Panc1 (cell line): ENCODE measurements at regions not wholly inside any gene's neighbourhood (a gene's known extent, or its start where the extent isn't known, plus 50 kb on each side); places are given as distances from the start of the nearest gene placed in this dataset.

Experiments
- ATAC-seq: fragments of 200-7000 bp; cut with Tn5 transposase; 2 replicates; pipeline ENCODE4 v1.9.1; 2020; ENCODE audit warnings: mild to moderate bottlenecking, moderate library complexity
- BruUV-seq: library from RNA; stranded (reverse); fragments of 400-500 nt; replicated peaks from 2 replicates; lab custom pipeline; 2021; lab: Mats Ljungman, UMichigan
- CTCF ChIA-PET: fragments of 300-600 bp; sonication (Branson Sonifier 250); formaldehyde crosslinking; loops from one replicate; lab custom pipeline; 2022; ENCODE audit warnings: antibody characterized with exemption; lab: Charles Lee
- POLR2A ChIA-PET: fragments of 300-600 bp; sonication (Branson Sonifier 250); formaldehyde crosslinking; loops from one replicate; lab custom pipeline; 2022; ENCODE audit warnings: antibody characterized with exemption; lab: Charles Lee
- DNase-seq: peaks from one replicate; pipeline ENCODE4 v3.0.0-alpha.2; 2010; ENCODE audit warnings: low read depth, low spot score
- H3K27ac ChIP-seq: 2 replicates; pipeline ENCODE4 v1.5.1; 2011; ENCODE audit warnings: mild to moderate bottlenecking, low read length, inconsistent platforms
- H3K27me3 ChIP-seq: fragments of 200-500 bp; sonication (Bioruptor generic); 2 replicates; pipeline ENCODE4 v1.6.0; 2014; ENCODE audit warnings: low read length, inconsistent platforms; ENCODE audit not compliant: control insufficient read depth, insufficient read depth
- H3K36me3 ChIP-seq: fragments of 200-500 bp; sonication (Bioruptor generic); 2 replicates; pipeline ENCODE4 v1.5.1; 2014; ENCODE audit warnings: inconsistent platforms, mild to moderate bottlenecking, low read length, moderate library complexity; ENCODE audit not compliant: control insufficient read depth, insufficient read depth
- H3K4me1 ChIP-seq: 2 replicates; pipeline ENCODE4 v1.5.1; 2011; ENCODE audit warnings: inconsistent platforms, mild to moderate bottlenecking, low read length, moderate library complexity; ENCODE audit not compliant: control insufficient read depth, insufficient read depth
- H3K4me3 ChIP-seq, 2 experiments: 2 replicates each; pipeline ENCODE4 v1.5.1; 2011 to 2012; ENCODE audit warnings: low read depth in 2 of 2, low read length in 2 of 2, mild to moderate bottlenecking in 2 of 2, inconsistent platforms in 1 of 2, moderate library complexity in 1 of 2
- H3K9me3 ChIP-seq: fragments of 200-500 bp; sonication (Bioruptor generic); 2 replicates; pipeline ENCODE4 v1.5.1; 2014; ENCODE audit warnings: low read depth, mild to moderate bottlenecking, inconsistent platforms, low read length, moderate library complexity; ENCODE audit not compliant: control insufficient read depth, insufficient read depth
- POLR2AphosphoS5 ChIP-seq: IDR thresholded peaks from 2 replicates; pipeline ENCODE4 v1.6.1; 2012; ENCODE audit warnings: mild to moderate bottlenecking, low read depth, low read length, moderate library complexity
- SIN3A ChIP-seq: IDR thresholded peaks from 2 replicates; pipeline ENCODE4 v1.6.1; 2012; ENCODE audit warnings: low read depth, mild to moderate bottlenecking, low read length, moderate library complexity, borderline replicate concordance; ENCODE audit not compliant: insufficient read depth
- TCF7L2 ChIP-seq: IDR thresholded peaks from 2 replicates; pipeline ENCODE4 v1.6.1; 2011; ENCODE audit warnings: mild to moderate bottlenecking, low read depth, low read length, inconsistent platforms
- in situ Hi-C: cut with HindIII; loops from 2 replicates; pipeline ENCODE4 v1.10.0; 2016; ENCODE audit warnings: low sequenced_read_pairs, low pct_unique_long_range_greater_than_20kb
- intact Hi-C: fragments of 100-400 bp; cut with micrococcal nuclease; formaldehyde crosslinking; loops from one replicate; pipeline ENCODE4 v1.10.0; 2022; ENCODE audit not compliant: unreplicated experiment
- TF ChIP-seq, protein P1 (sequence below), 2 experiments: IDR thresholded peaks; 2 replicates each; pipeline ENCODE4 v1.6.1; 2011 to 2012; ENCODE audit warnings: low read depth in 2 of 2, control low read depth in 1 of 2, low read length in 1 of 2, mild to moderate bottlenecking in 1 of 2, moderate library complexity in 1 of 2; ENCODE audit not compliant: insufficient read depth in 1 of 2
- TF ChIP-seq, protein P2 (sequence below): fragments of 450-650 bp; IDR thresholded peaks from 2 replicates; pipeline ENCODE4 v1.5.1; 2017; ENCODE audit warnings: mild to moderate bottlenecking

DNA sequence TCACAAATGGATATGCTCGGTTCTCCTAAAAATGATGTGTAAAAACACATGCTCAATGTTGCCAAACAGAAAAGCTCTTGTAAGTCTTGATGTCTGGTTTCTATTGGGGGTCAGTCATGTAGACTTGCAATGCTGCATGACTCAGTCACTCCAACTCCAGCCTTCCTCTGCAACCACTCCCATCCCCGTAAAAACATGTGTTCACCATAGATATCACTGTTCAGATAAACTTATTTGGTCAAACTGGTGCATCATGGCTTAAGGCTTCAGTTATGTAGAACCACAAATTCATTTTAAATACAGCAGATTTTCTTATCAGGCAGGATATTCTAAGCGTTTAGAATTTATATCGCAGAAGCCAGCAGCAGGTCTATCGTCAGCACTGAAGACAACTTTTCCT, 298.4 kb upstream of the LUZP2 start:
- no peaks in the 10 kb centered on the region for H3K4me1 ChIP-seq
- intact Hi-C loops = no loop called here
- H3K4me3 ChIP-seq = no peak overlapping the region
- BruUV-seq = no TSS peak
- POLR2A ChIA-PET = no interaction called here
- H3K27me3 ChIP-seq = no peaks in the 10 kb centered on the region
- DNase-seq = no peak
- H3K9me3 ChIP-seq = no peaks in the 10 kb centered on the region
- TF ChIP-seq POLR2AphosphoS5 = no peak
- TF ChIP-seq, protein P1, sequence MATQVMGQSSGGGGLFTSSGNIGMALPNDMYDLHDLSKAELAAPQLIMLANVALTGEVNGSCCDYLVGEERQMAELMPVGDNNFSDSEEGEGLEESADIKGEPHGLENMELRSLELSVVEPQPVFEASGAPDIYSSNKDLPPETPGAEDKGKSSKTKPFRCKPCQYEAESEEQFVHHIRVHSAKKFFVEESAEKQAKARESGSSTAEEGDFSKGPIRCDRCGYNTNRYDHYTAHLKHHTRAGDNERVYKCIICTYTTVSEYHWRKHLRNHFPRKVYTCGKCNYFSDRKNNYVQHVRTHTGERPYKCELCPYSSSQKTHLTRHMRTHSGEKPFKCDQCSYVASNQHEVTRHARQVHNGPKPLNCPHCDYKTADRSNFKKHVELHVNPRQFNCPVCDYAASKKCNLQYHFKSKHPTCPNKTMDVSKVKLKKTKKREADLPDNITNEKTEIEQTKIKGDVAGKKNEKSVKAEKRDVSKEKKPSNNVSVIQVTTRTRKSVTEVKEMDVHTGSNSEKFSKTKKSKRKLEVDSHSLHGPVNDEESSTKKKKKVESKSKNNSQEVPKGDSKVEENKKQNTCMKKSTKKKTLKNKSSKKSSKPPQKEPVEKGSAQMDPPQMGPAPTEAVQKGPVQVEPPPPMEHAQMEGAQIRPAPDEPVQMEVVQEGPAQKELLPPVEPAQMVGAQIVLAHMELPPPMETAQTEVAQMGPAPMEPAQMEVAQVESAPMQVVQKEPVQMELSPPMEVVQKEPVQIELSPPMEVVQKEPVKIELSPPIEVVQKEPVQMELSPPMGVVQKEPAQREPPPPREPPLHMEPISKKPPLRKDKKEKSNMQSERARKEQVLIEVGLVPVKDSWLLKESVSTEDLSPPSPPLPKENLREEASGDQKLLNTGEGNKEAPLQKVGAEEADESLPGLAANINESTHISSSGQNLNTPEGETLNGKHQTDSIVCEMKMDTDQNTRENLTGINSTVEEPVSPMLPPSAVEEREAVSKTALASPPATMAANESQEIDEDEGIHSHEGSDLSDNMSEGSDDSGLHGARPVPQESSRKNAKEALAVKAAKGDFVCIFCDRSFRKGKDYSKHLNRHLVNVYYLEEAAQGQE (IDR thresholded peaks at IDR 0.05; ENCODE audit: insufficient read depth in 1 of 2, low read depth in 2 of 2, low read length in 1 of 2) = no peak
- no peak for TF ChIP-seq SIN3A
- no peak for TF ChIP-seq TCF7L2
- TF ChIP-seq, protein P2, sequence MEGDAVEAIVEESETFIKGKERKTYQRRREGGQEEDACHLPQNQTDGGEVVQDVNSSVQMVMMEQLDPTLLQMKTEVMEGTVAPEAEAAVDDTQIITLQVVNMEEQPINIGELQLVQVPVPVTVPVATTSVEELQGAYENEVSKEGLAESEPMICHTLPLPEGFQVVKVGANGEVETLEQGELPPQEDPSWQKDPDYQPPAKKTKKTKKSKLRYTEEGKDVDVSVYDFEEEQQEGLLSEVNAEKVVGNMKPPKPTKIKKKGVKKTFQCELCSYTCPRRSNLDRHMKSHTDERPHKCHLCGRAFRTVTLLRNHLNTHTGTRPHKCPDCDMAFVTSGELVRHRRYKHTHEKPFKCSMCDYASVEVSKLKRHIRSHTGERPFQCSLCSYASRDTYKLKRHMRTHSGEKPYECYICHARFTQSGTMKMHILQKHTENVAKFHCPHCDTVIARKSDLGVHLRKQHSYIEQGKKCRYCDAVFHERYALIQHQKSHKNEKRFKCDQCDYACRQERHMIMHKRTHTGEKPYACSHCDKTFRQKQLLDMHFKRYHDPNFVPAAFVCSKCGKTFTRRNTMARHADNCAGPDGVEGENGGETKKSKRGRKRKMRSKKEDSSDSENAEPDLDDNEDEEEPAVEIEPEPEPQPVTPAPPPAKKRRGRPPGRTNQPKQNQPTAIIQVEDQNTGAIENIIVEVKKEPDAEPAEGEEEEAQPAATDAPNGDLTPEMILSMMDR = no peak
- CTCF ChIA-PET = no interaction called here
- H3K36me3 ChIP-seq = no peaks in the 10 kb centered on the region
- no peak overlapping the region for H3K27ac ChIP-seq
- no peak for ATAC-seq
- in situ Hi-C loops = no loop called here

DNA sequence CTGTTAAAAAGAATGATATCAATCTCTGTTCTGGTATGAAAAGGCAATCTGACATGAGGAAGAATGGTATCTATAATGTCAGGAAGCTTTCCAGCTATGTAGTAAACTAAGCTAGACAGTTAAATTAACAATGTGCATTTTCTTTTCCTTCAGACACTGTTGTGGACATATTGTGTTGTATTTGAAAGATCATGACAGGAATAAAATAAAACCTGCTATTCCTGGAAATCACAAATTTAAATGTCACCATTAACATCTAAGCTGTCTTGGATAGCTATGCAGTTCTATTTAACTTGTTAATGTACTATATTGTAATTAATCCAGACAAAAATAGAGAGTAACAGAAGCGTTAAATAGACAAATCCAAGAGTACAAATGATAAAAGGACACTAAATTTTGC, 297.4 kb upstream of the LUZP2 start:
- H3K36me3 ChIP-seq = no peaks in the 10 kb centered on the region
- H3K27ac ChIP-seq = no peak overlapping the region
- H3K9me3 ChIP-seq = no peaks in the 10 kb centered on the region
- intact Hi-C loops = no loop called here
- POLR2A ChIA-PET = no interaction called here
- in situ Hi-C loops = no loop called here
- TF ChIP-seq, protein P2 = no peak
- TF ChIP-seq POLR2AphosphoS5 = no peak
- no peak for TF ChIP-seq SIN3A
- TF ChIP-seq, protein P1 (IDR thresholded peaks at IDR 0.05; ENCODE audit: insufficient read depth in 1 of 2, low read depth in 2 of 2, low read length in 1 of 2) = no peak
- TF ChIP-seq TCF7L2 = no peak
- H3K4me1 ChIP-seq = no peaks in the 10 kb centered on the region
- H3K4me3 ChIP-seq = no peak overlapping the region
- no peaks in the 10 kb centered on the region for H3K27me3 ChIP-seq
- DNase-seq (no peak), ATAC-seq (no peak)
- CTCF ChIA-PET = no interaction called here
- BruUV-seq = no TSS peak
